PC-9 (cell line): ENCODE measurements at regions not wholly inside any gene's neighbourhood (a gene's known extent, or its start where the extent isn't known, plus 50 kb on each side); places are given as distances from the start of the nearest gene placed in this dataset.

Experiments
- CTCF ChIP-seq: fragments of 200-600 bp; sonication (generic); conservative IDR thresholded peaks from 2 replicates; pipeline ENCODE4 v1.6.1; 2017; ENCODE audit warnings: mixed run types, antibody characterized with exemption, mild to moderate bottlenecking, moderate library complexity
- EZH2 ChIP-seq: fragments of 200-600 bp; sonication (generic); IDR thresholded peaks from 2 replicates; pipeline ENCODE4 v1.8.0; 2017; ENCODE audit warnings: antibody characterized with exemption, low read depth

DNA sequence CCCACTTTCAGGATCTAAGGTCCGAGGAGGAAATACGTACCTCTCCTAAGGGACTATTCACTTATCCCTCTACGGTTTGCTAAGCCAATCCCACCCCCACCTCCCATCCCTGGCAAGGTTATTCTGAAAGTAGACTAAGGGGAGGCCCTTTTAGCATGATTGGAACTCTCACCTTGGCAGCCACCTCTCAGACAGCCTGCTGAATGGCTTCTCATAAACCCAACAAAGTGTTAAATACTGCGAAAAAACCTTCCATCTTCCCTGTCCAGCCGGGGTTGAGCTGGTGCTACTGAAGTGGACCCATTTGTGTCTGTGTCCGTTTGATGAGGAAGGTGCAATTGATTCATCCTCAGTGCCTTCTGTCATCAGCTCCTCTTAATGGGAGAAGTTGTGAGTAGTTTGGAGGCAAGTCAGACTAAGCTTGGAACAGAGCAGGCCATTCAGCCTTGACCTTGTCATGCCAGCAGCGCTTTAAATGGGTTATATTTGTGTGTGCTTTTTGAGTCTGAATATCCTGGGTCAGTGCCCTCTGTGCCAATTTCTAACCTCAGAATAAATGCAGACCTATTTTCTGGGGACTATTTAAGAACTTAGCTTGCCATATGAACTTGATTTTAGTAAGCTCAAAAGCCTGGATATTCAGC, 476.3 kb upstream of the ZNF608 start:
- no peak for TF ChIP-seq CTCF
- no peak for TF ChIP-seq EZH2
